Stimulated activated CD4-positive, alpha-beta T cell treated with anti-CD3 and anti-CD28 coated beads, Interleukin-2, amount 100 ng/mL, for 24 hours (primary cell): ENCODE measurements at regions not wholly inside any gene's neighbourhood (a gene's known extent, or its start where the extent isn't known, plus 50 kb on each side); places are given as distances from the start of the nearest gene placed in this dataset.
"Not testable (repeated sequence)": the region's sequence is repeated elsewhere in the genome, so short reads cannot be mapped to it uniquely, and the experiment has no call there.

Experiments
- DNase-seq, 2 donors: peaks; one replicate each; pipeline ENCODE4 v3.0.0-alpha.2; 2020

- no peak for DNase-seq
These were observed 394.2 kb upstream of the PAPPA start for GRCh38 chr9:115759426-115759825.

GRCh38 chr9:115764645-115765044 is 388.9 kb upstream of the PAPPA start:
- no peak for DNase-seq

GRCh38 chr9:115765060-115765459 is 388.5 kb upstream of the PAPPA start:
- no peak for DNase-seq

- DNase-seq, result no peak
These were observed 387.1 kb upstream of the PAPPA start for GRCh38 chr9:115766370-115766955.

GRCh38 chr9:115770521-115770920 is 383.1 kb upstream of the PAPPA start:
- no peak for DNase-seq

- no peak for DNase-seq
These were observed 377.9 kb upstream of the PAPPA start for GRCh38 chr9:115775659-115776058.

GRCh38 chr9:115777610-115778009 is 376.0 kb upstream of the PAPPA start:
- DNase-seq, result no peak

- no peak for DNase-seq
These were observed 372.4 kb upstream of the PAPPA start for GRCh38 chr9:115781070-115781736.

GRCh38 chr9:115786321-115786720 is 367.3 kb upstream of the PAPPA start:
- no peak for DNase-seq

- no peak for DNase-seq
These were observed 363.1 kb upstream of the PAPPA start for GRCh38 chr9:115790520-115790919.

- DNase-seq, result no peak
These were observed 358.6 kb upstream of the PAPPA start for GRCh38 chr9:115794921-115795475.

- DNase-seq, result no peak
These were observed 353.9 kb upstream of the PAPPA start for GRCh38 chr9:115799734-115800133.

GRCh38 chr9:115804206-115804605 is 349.4 kb upstream of the PAPPA start:
- DNase-seq, result no peak

GRCh38 chr9:115808108-115808507 is 345.5 kb upstream of the PAPPA start:
- no peak for DNase-seq

GRCh38 chr9:115808695-115809094 is 344.9 kb upstream of the PAPPA start:
- DNase-seq, result no peak

- DNase-seq, result no peak
These were observed 343.4 kb upstream of the PAPPA start for GRCh38 chr9:115810166-115810565.

GRCh38 chr9:115814081-115814480 is 339.5 kb upstream of the PAPPA start:
- no peak for DNase-seq

- DNase-seq, result no peak
These were observed 337.8 kb upstream of the PAPPA start for GRCh38 chr9:115815786-115816185.

- not testable (repeated sequence) for DNase-seq
These were observed 334.9 kb upstream of the PAPPA start for GRCh38 chr9:115818651-115819050.

GRCh38 chr9:115832031-115832430 is 321.6 kb upstream of the PAPPA start:
- no peak for DNase-seq

GRCh38 chr9:115837618-115838017 is 316.0 kb upstream of the PAPPA start:
- no peak for DNase-seq

- no peak for DNase-seq
These were observed 315.2 kb upstream of the PAPPA start for GRCh38 chr9:115838417-115838816.

- DNase-seq, result not testable (repeated sequence)
These were observed 309.2 kb upstream of the PAPPA start for GRCh38 chr9:115844433-115844832.

GRCh38 chr9:115845648-115846312 is 307.8 kb upstream of the PAPPA start:
- DNase-seq, result no peak
